Nephron progenitor cell (in vitro differentiated cells): ENCODE measurements at regions not wholly inside any gene's neighbourhood (a gene's known extent, or its start where the extent isn't known, plus 50 kb on each side); places are given as distances from the start of the nearest gene placed in this dataset.

Experiments
- DNase-seq: peaks from one replicate; pipeline ENCODE4 v3.0.0; 2021
- H3K27ac Mint-ChIP-seq: 2 replicates; pipeline ENCODE4 v1.8.0; 2021; ENCODE audit warnings: mild to moderate bottlenecking, moderate library complexity, mixed read lengths
- H3K27me3 Mint-ChIP-seq: 2 replicates; pipeline ENCODE4 v1.8.0; 2021; ENCODE audit warnings: mild to moderate bottlenecking, low read depth, mixed read lengths; ENCODE audit not compliant: poor library complexity
- H3K36me3 Mint-ChIP-seq: 2 replicates; pipeline ENCODE4 v1.8.0; 2021; ENCODE audit warnings: low read depth, mixed read lengths
- H3K4me1 Mint-ChIP-seq: 2 replicates; pipeline ENCODE4 v1.8.0; 2021; ENCODE audit warnings: mixed read lengths
- H3K4me3 Mint-ChIP-seq: 2 replicates; pipeline ENCODE4 v1.8.0; 2021; ENCODE audit warnings: mild to moderate bottlenecking, moderate library complexity, mixed read lengths
- H3K9me3 Mint-ChIP-seq: 2 replicates; pipeline ENCODE4 v1.8.0; 2021; ENCODE audit warnings: mild to moderate bottlenecking, moderate library complexity, mixed read lengths
- CTCF ChIP-seq: fragments of 200-600 bp; sonication (generic); IDR thresholded peaks from 2 replicates; pipeline ENCODE4 v1.5.0; 2021; ENCODE audit warnings: antibody characterized with exemption

- no peak overlapping the region for H3K27ac Mint-ChIP-seq
- H3K4me3 Mint-ChIP-seq, result no peak overlapping the region
- no peak for TF ChIP-seq CTCF
- no peaks in the 10 kb centered on the region for H3K27me3 Mint-ChIP-seq
- peaks cover 40% of the 10 kb centered on the region for H3K9me3 Mint-ChIP-seq
- no peak for DNase-seq
- H3K36me3 Mint-ChIP-seq, result peaks cover 18% of the 10 kb centered on the region
- H3K4me1 Mint-ChIP-seq, result no peaks in the 10 kb centered on the region
Measured at GRCh38 chr7:88548399-88548798, 211.1 kb upstream of the ZNF804B start.

- Mint-ChIP-seq H3K36me3 (peaks cover 18% of the 10 kb centered on the region), H3K27me3 (no peaks in the 10 kb centered on the region), H3K4me3 (no peak overlapping the region), H3K27ac (no peak overlapping the region), H3K9me3 (peaks cover 40% of the 10 kb centered on the region), H3K4me1 (no peaks in the 10 kb centered on the region)
- peak; percentile 17 for TF ChIP-seq CTCF
- no peak for DNase-seq
Measured at GRCh38 chr7:88546808-88547207, 212.7 kb upstream of the ZNF804B start.

- H3K27me3 Mint-ChIP-seq, result no peaks in the 10 kb centered on the region
- H3K27ac Mint-ChIP-seq, result peak overlapping the region; percentile 37
- no peaks in the 10 kb centered on the region for H3K4me1 Mint-ChIP-seq
- peaks cover 18% of the 10 kb centered on the region for H3K36me3 Mint-ChIP-seq
- H3K4me3 Mint-ChIP-seq, result no peak overlapping the region
- TF ChIP-seq CTCF, result no peak
- peaks cover 47% of the 10 kb centered on the region for H3K9me3 Mint-ChIP-seq
- no peak for DNase-seq
Measured at GRCh38 chr7:88545663-88546062, 213.8 kb upstream of the ZNF804B start.

DNA sequence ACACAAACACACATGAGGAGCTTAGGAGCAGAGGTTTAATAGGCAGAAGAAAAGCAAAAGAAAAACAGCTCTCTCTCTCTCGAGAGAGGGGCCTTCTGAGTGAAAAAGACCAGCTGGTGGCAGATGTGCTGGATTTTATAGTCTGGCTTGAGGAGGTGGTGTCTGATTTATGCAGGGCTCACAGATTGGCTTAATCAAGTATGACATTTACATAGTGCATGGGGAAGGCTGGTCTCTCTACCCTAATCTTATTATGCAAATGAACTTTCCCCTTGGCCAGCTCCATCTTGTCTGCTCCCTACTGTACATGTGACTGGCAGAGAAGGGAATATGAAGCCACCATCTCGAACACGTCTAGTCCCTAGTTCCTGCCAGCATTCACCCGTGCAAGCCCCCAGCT, 219.5 kb upstream of the ZNF804B start:
- Mint-ChIP-seq H3K36me3 (no peaks in the 10 kb centered on the region), H3K27ac (no peak overlapping the region), H3K4me1 (peaks cover 4% of the 10 kb centered on the region), H3K27me3 (no peaks in the 10 kb centered on the region), H3K9me3 (peaks cover 43% of the 10 kb centered on the region), H3K4me3 (no peak overlapping the region)
- DNase-seq, result no peak
- TF ChIP-seq CTCF, result no peak

GRCh38 chr7:88539518-88539917, 220.0 kb upstream of the ZNF804B start:
- Mint-ChIP-seq H3K27ac (no peak overlapping the region), H3K4me3 (no peak overlapping the region), H3K27me3 (no peaks in the 10 kb centered on the region), H3K36me3 (no peaks in the 10 kb centered on the region), H3K9me3 (peaks cover 39% of the 10 kb centered on the region), H3K4me1 (peaks cover 4% of the 10 kb centered on the region)
- DNase-seq, result no peak
- TF ChIP-seq CTCF, result no peak

GRCh38 chr7:88523645-88524044, 217.0 kb upstream of the STEAP4 start:
- DNase-seq, result no peak
- H3K27me3 Mint-ChIP-seq, result no peaks in the 10 kb centered on the region
- H3K9me3 Mint-ChIP-seq, result peaks cover 10% of the 10 kb centered on the region
- H3K4me3 Mint-ChIP-seq, result no peak overlapping the region
- H3K27ac Mint-ChIP-seq, result no peak overlapping the region
- TF ChIP-seq CTCF, result no peak
- H3K36me3 Mint-ChIP-seq, result no peaks in the 10 kb centered on the region
- H3K4me1 Mint-ChIP-seq, result peaks cover 28% of the 10 kb centered on the region
